Progenitor cell of endocrine pancreas (in vitro differentiated cells): ENCODE measurements at regions not wholly inside any gene's neighbourhood (a gene's known extent, or its start where the extent isn't known, plus 50 kb on each side); places are given as distances from the start of the nearest gene placed in this dataset.

Experiments
- DNase-seq: peaks from one replicate; pipeline ENCODE4 v3.0.0; 2021; ENCODE audit warnings: low spot score; ENCODE audit not compliant: unreplicated experiment
- H3K27ac Mint-ChIP-seq: 2 replicates; pipeline ENCODE4 v1.8.0; 2021; ENCODE audit warnings: mild to moderate bottlenecking, moderate library complexity, mixed read lengths
- H3K27me3 Mint-ChIP-seq: 2 replicates; pipeline ENCODE4 v1.8.0; 2021; ENCODE audit warnings: mixed read lengths
- H3K36me3 Mint-ChIP-seq: 2 replicates; pipeline ENCODE4 v1.8.0; 2022; ENCODE audit warnings: mixed read lengths; ENCODE audit not compliant: insufficient read depth
- H3K4me1 Mint-ChIP-seq: 2 replicates; pipeline ENCODE4 v1.8.0; 2021; ENCODE audit warnings: low read depth, mixed read lengths
- H3K4me3 Mint-ChIP-seq: 2 replicates; pipeline ENCODE4 v1.8.0; 2021; ENCODE audit warnings: low read depth, mild to moderate bottlenecking, moderate library complexity, mixed read lengths
- H3K9me3 Mint-ChIP-seq: 2 replicates; pipeline ENCODE4 v1.8.0; 2021; ENCODE audit warnings: low read depth, mixed read lengths
- TF ChIP-seq, protein P1 (sequence below): fragments of 200-600 bp; sonication (generic); IDR thresholded peaks from one replicate; pipeline ENCODE4 v1.5.0; 2021; ENCODE audit warnings: antibody characterized with exemption, mild to moderate bottlenecking; ENCODE audit not compliant: unreplicated experiment

- no peaks in the 10 kb centered on the region for H3K36me3 Mint-ChIP-seq
- peaks cover 21% of the 10 kb centered on the region for H3K27me3 Mint-ChIP-seq
- no peak overlapping the region for H3K27ac Mint-ChIP-seq
- H3K4me1 Mint-ChIP-seq = peaks cover 1% of the 10 kb centered on the region
- H3K9me3 Mint-ChIP-seq = no peaks in the 10 kb centered on the region
- no peak for DNase-seq
- H3K4me3 Mint-ChIP-seq = no peak overlapping the region
- TF ChIP-seq, protein P1, sequence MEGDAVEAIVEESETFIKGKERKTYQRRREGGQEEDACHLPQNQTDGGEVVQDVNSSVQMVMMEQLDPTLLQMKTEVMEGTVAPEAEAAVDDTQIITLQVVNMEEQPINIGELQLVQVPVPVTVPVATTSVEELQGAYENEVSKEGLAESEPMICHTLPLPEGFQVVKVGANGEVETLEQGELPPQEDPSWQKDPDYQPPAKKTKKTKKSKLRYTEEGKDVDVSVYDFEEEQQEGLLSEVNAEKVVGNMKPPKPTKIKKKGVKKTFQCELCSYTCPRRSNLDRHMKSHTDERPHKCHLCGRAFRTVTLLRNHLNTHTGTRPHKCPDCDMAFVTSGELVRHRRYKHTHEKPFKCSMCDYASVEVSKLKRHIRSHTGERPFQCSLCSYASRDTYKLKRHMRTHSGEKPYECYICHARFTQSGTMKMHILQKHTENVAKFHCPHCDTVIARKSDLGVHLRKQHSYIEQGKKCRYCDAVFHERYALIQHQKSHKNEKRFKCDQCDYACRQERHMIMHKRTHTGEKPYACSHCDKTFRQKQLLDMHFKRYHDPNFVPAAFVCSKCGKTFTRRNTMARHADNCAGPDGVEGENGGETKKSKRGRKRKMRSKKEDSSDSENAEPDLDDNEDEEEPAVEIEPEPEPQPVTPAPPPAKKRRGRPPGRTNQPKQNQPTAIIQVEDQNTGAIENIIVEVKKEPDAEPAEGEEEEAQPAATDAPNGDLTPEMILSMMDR = no peak
These were observed 74.8 kb downstream of the IRX6 start for GRCh38 chr16:55398762-55399161.

GRCh38 chr16:55399911-55400310 lies 75.9 kb downstream of the IRX6 start:
- H3K27me3 Mint-ChIP-seq = peaks cover 25% of the 10 kb centered on the region

GRCh38 chr16:55401046-55401445 lies 77.0 kb downstream of the IRX6 start:
- Mint-ChIP-seq H3K36me3 (no peaks in the 10 kb centered on the region), H3K4me3 (no peak overlapping the region), H3K4me1 (peaks cover 1% of the 10 kb centered on the region), H3K9me3 (no peaks in the 10 kb centered on the region), H3K27ac (no peak overlapping the region), H3K27me3 (peaks cover 25% of the 10 kb centered on the region)
- DNase-seq = no peak
- TF ChIP-seq, protein P1 = no peak

More at GRCh38 chr16:55399911-55400310, 75.9 kb downstream of the IRX6 start:
- TF ChIP-seq, protein P1 = no peak
- Mint-ChIP-seq H3K27ac (no peak overlapping the region), H3K36me3 (no peaks in the 10 kb centered on the region), H3K4me3 (no peak overlapping the region), H3K9me3 (no peaks in the 10 kb centered on the region), H3K4me1 (peaks cover 1% of the 10 kb centered on the region)
- no peak for DNase-seq

GRCh38 chr16:55403464-55403863 lies 75.5 kb upstream of the MMP2 start:
- no peak overlapping the region for H3K27ac Mint-ChIP-seq
- no peaks in the 10 kb centered on the region for H3K9me3 Mint-ChIP-seq
- TF ChIP-seq, protein P1 = no peak
- H3K27me3 Mint-ChIP-seq = peaks cover 15% of the 10 kb centered on the region
- peaks cover 1% of the 10 kb centered on the region for H3K4me1 Mint-ChIP-seq
- H3K36me3 Mint-ChIP-seq = no peaks in the 10 kb centered on the region
- no peak overlapping the region for H3K4me3 Mint-ChIP-seq
- no peak for DNase-seq

- Mint-ChIP-seq H3K36me3 (no peaks in the 10 kb centered on the region), H3K9me3 (no peaks in the 10 kb centered on the region), H3K27me3 (peaks cover 19% of the 10 kb centered on the region)
These were observed 72.3 kb upstream of the MMP2 start for GRCh38 chr16:55406651-55407050.

More at GRCh38 chr16:55406651-55407050, 72.3 kb upstream of the MMP2 start:
- TF ChIP-seq, protein P1 = no peak
- no peak overlapping the region for H3K4me3 Mint-ChIP-seq
- peaks cover 1% of the 10 kb centered on the region for H3K4me1 Mint-ChIP-seq
- no peak overlapping the region for H3K27ac Mint-ChIP-seq
- DNase-seq = no peak
